Kidney (tissue), 13 donors: ENCODE measurements at regions not wholly inside any gene's neighbourhood (a gene's known extent, or its start where the extent isn't known, plus 50 kb on each side); places are given as distances from the start of the nearest gene placed in this dataset.
A peak's percentile ranks its signal among the peaks of the same experiment; 100 is the strongest.

Experiments used
- DNase-seq, 5 donors: peaks; one replicate each; pipeline ENCODE4 v3.0.0-alpha.2; 2013 to 2020
- FAIRE-seq: peaks from 2 replicates; lab custom pipeline; 2012; peaks lifted over from hg19 to GRCh38; lab: Jason Lieb, UNC
- H3K27ac ChIP-seq, 2 donors: one replicate each; pipeline ENCODE4 v1.7.0; 2013; ENCODE audit warnings: low read depth in 2 of 2, low read length in 2 of 2, inconsistent platforms in 1 of 2
- H3K27me3 ChIP-seq: one replicate; pipeline ENCODE4 v1.7.1; 2013; ENCODE audit warnings: low read length, inconsistent platforms; ENCODE audit not compliant: control insufficient read depth, insufficient read depth
- H3K36me3 ChIP-seq, 3 donors: one replicate each; pipeline versions ENCODE4 v1.7.0 to v1.7.1; 2013; ENCODE audit warnings: low read length in 3 of 3, control low read depth in 1 of 3, inconsistent platforms in 1 of 3; ENCODE audit not compliant: insufficient read depth in 3 of 3, control insufficient read depth in 2 of 3
- H3K4me1 ChIP-seq, 3 donors: one replicate each; pipeline versions ENCODE4 v1.7.0 to v1.7.1; 2013; ENCODE audit warnings: low read length in 3 of 3, inconsistent platforms in 1 of 3, low read depth in 1 of 3; ENCODE audit not compliant: control insufficient read depth in 2 of 3, insufficient read depth in 2 of 3
- H3K4me3 ChIP-seq, 3 donors: one replicate each; pipeline versions ENCODE4 v1.7.0 to v1.8.1; 2013; ENCODE audit warnings: low read length in 3 of 3, control low read depth in 1 of 3, inconsistent platforms in 1 of 3
- H3K9ac ChIP-seq, 3 donors: one replicate each; pipeline versions ENCODE4 v1.7.0 to v1.7.1; 2013; ENCODE audit warnings: low read length in 3 of 3, control low read depth in 1 of 3, inconsistent platforms in 1 of 3
- H3K9me3 ChIP-seq, 3 donors: one replicate each; pipeline versions ENCODE4 v1.7.0 to v1.7.1; 2013; ENCODE audit warnings: low read length in 3 of 3, control low read depth in 1 of 3, inconsistent platforms in 1 of 3; ENCODE audit not compliant: control insufficient read depth in 2 of 3, insufficient read depth in 1 of 3
- CTCF ChIP-seq: IDR thresholded peaks from 3 replicates; pipeline ENCODE4 v1.5.1; 2012; ENCODE audit warnings: mild to moderate bottlenecking, moderate library complexity, borderline replicate concordance; ENCODE audit not compliant: insufficient read depth; ENCODE audit errors: extremely low read depth
- intact Hi-C: fragments of 100-400 bp; cut with DNase I; formaldehyde crosslinking; loops from one replicate; pipeline ENCODE4 v1.11.1; 2022
- donor health status: control.
- donor health status: control.
- donor health status: control.
- donor health status: control.
- donor health status: control.
- donor health status: DM: yes; HTN: yes; CAD: no.
- donor health status: Normal renal cell carcinoma (clear cell type).

DNA sequence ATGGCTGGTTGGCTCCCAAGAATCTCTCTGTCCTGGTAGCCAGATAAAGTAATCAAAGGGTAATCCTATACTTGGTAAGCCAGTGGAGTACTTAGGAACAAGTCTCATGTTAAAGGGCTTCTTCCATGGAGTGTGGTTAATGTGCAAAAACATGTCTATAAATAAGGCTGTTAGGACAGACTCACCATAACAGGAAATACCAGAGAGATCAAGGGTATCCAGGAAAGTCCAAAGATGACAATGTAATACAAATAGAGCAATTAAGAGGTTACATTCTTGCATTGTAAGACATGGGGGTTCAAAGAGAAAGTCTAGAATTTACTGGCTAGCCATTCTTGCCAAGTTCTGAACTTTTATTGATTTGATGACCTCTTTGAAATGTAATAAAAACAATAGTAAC lies 61.9 kb upstream of the ZCCHC13 start:
- no peak overlapping the region for H3K4me3 ChIP-seq
- no peak overlapping the region for H3K9ac ChIP-seq
- no peak overlapping the region for H3K27ac ChIP-seq
- H3K4me1 ChIP-seq, result peaks cover 0 to 12% (median 3%) of the 10 kb centered on the region in 3 donors
- FAIRE-seq (no peak), DNase-seq (no peak)
- no peak for TF ChIP-seq CTCF
- intact Hi-C loops, result no loop called here
- H3K9me3 ChIP-seq, result no peaks in the 10 kb centered on the region
- no peaks in the 10 kb centered on the region for H3K27me3 ChIP-seq
- peaks cover 0 to 3% (median 2%) of the 10 kb centered on the region in 3 donors for H3K36me3 ChIP-seq

- H3K36me3 ChIP-seq, result peaks cover 0 to 3% (median 2%) of the 10 kb centered on the region in 3 donors
- intact Hi-C loops, result no loop called here
- no peaks in the 10 kb centered on the region for H3K27me3 ChIP-seq
- no peak for TF ChIP-seq CTCF
- H3K9me3 ChIP-seq, result no peaks in the 10 kb centered on the region
- no peak overlapping the region for H3K9ac ChIP-seq
- DNase-seq, result no peak
- H3K27ac ChIP-seq, result no peak overlapping the region
- FAIRE-seq, result no peak
- peaks cover 0 to 12% (median 3%) of the 10 kb centered on the region in 3 donors for H3K4me1 ChIP-seq
- no peak overlapping the region for H3K4me3 ChIP-seq
Measured at GRCh38 chrX:74238771-74239170, 65.2 kb upstream of the ZCCHC13 start.

GRCh38 chrX:74234818-74235217 lies 69.2 kb upstream of the ZCCHC13 start:
- no peaks in the 10 kb centered on the region for H3K27me3 ChIP-seq
- H3K9me3 ChIP-seq, result no peaks in the 10 kb centered on the region
- intact Hi-C loops, result no loop called here
- DNase-seq (no peak), FAIRE-seq (no peak)
- no peak for TF ChIP-seq CTCF
- H3K9ac ChIP-seq, result no peak overlapping the region
- no peaks in the 10 kb centered on the region for H3K36me3 ChIP-seq
- H3K27ac ChIP-seq, result no peak overlapping the region
- H3K4me3 ChIP-seq, result no peak overlapping the region
- H3K4me1 ChIP-seq, result no peaks in the 10 kb centered on the region

DNA sequence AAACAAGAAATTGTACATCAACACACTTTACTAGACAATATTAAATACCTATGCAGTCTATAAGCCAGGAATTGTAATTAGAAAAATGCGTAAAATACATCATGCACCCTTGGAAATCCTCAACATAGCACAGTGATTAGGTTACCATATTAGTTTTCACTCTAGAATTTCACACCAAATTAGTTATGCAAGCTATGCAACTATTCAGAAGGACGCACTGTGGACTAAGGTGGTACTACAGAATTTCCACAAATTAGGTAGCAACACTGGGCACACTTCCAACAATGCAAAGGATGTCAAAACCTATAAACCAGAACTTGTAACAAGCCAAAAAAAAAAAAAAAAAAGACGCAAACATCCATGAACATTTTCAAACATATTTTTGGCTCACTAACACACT lies 71.1 kb upstream of the ZCCHC13 start:
- no peak for TF ChIP-seq CTCF
- Histone ChIP-seq H3K27me3 (no peaks in the 10 kb centered on the region), H3K9ac (no peak overlapping the region), H3K4me1 (no peaks in the 10 kb centered on the region), H3K27ac (no peak overlapping the region), H3K4me3 (no peak overlapping the region), H3K9me3 (no peaks in the 10 kb centered on the region), H3K36me3 (no peaks in the 10 kb centered on the region)
- intact Hi-C loops, result no loop called here
- DNase-seq (peak in 1 of 5 donors; percentile 23), FAIRE-seq (no peak)
